ENCODE measurements at regions not wholly inside any gene's neighbourhood (a gene's known extent, or its start where the extent isn't known, plus 50 kb on each side); places are given as distances from the start of the nearest gene placed in this dataset.
A peak's percentile ranks its signal among the peaks of the same experiment; 100 is the strongest.

DNA sequence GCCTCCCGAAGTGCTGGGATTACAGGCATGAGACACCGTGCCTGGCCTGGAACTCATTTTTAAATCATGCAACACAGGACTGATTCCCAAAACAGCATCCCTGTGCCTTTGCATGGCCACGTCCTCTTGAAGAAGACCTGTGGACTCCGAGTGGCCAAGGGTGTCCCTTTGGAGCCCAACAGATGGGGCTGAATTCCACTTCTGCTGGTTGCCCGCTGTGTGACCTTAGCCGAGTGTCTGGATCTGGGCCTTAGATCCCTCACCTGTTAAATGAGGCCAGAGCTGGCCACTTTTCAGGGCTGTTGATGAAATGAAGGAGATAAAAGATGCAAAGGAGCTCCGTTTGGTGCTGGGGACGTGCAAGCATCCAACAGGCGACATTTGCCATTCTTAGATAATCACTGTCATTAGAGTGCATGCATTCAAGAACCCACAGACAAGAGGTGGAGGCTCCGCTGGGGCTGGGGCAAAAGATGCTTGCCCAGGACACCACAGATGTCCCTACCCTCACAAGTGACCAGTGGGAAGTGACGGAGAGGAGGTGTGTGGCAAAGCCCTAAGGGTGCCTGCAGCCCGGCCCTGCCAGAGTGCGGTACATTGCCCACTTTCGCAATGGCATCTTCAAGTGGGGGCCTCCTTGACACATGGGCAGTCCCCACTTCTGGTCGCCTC, 354.1 kb upstream of the TNRC6C start:
- intact Hi-C loops (cut with micrococcal nuclease), result no loop called here
- H3K4me1 Mint-ChIP-seq (ENCODE audit: low read depth), result peaks cover 4% of the 10 kb centered on the region
- no peaks in the 10 kb centered on the region for H3K36me3 Mint-ChIP-seq (ENCODE audit: low read depth)
- H3K27me3 Mint-ChIP-seq (ENCODE audit: low read depth), result no peaks in the 10 kb centered on the region
- H3K9me3 Mint-ChIP-seq, result no peaks in the 10 kb centered on the region
- CTCF ChIA-PET, result interaction anchor here (0.7 kb wide), 1 partner anchor 32 kb away, joined by 4 read pairs; no protein-coding TSS in a partner anchor
- H3K4me3 Mint-ChIP-seq, result no peak overlapping the region
- DNase-seq, result no peak
- H3K27ac Mint-ChIP-seq, result no peak overlapping the region

DNA sequence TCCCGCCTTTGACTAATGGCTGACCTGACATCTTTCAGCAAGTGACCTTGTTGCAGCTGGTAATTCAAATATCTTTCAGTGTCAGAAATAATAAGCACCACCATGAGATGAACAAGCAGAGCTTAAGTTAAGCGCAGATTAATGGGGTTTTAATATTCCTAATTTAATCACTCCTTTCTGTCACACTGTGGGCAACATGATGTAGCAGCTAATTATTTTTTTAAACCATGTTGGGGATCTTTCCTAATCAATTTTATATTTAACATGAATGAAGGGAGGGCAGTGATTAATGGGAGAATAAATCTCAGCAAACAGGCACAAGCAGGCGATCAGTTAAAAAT, 353.6 kb upstream of the TNRC6C start:
- Mint-ChIP-seq H3K9me3 (no peaks in the 10 kb centered on the region), H3K27me3 (ENCODE audit: low read depth) (no peaks in the 10 kb centered on the region), H3K36me3 (ENCODE audit: low read depth) (no peaks in the 10 kb centered on the region), H3K4me3 (no peak overlapping the region), H3K4me1 (ENCODE audit: low read depth) (peaks cover 8% of the 10 kb centered on the region), H3K27ac (no peak overlapping the region)
- CTCF ChIA-PET, result no interaction called here
- intact Hi-C loops (cut with micrococcal nuclease), result no loop called here
- DNase-seq, result no peak

DNA sequence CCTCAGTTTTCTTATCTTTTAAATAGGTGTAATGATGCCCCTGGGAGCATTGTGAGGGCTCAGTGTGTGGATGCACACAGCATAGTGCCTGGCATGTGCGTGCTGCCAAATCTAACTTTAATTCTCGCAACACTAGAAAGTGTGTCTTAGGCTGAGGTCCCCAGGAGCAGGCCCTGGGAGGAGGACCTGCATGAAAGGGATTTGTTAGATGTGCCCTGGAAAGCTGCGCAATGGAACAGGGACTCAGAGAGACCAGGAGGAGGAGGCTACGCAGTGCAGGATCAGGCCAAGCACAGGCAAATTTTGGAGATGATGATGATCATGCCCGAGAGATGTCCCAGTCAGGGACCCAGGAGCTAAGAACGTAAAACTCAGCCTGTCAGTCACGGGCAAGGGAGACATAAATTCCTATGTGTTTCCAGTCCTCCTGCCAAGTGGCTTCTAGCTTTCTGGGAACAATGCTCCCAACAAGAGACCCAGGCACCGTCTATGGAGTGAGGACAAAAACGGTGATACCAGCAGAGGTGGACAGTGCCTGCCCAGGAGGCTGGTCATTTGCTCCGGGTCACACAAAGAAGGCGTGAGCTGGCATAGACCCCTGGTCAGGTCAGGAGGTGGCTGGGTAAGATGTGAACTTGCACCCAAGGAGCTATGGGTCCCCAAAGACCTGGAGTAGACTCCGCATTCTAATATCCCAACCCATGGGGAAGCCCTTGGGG, 352.2 kb upstream of the TNRC6C start:
- no peak for DNase-seq
- CTCF ChIA-PET, result interaction anchor here (0.6 kb wide), 1 partner anchor 790 kb away, joined by 3 read pairs; no protein-coding TSS in a partner anchor
- H3K36me3 Mint-ChIP-seq (ENCODE audit: low read depth), result no peaks in the 10 kb centered on the region
- no peak overlapping the region for H3K4me3 Mint-ChIP-seq
- no peak overlapping the region for H3K27ac Mint-ChIP-seq
- intact Hi-C loops (cut with micrococcal nuclease), result no loop called here
- no peaks in the 10 kb centered on the region for H3K27me3 Mint-ChIP-seq (ENCODE audit: low read depth)
- no peaks in the 10 kb centered on the region for H3K9me3 Mint-ChIP-seq
- peaks cover 21% of the 10 kb centered on the region for H3K4me1 Mint-ChIP-seq (ENCODE audit: low read depth)

DNA sequence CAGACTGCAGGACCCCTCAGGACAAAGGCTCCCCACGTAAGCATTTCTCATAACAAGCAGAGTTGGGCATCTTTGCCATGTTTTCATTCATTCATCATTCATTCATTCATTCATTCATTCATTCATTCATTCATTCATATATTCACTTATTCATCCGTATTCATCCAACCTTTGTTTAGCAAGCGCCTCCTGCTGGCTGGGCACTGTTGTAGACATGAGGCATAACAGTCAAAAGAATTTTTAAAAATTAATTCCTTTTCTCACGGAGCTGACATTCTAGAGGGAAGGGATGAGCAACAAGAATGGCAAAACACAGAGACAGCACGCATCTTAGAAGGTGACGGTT, 351.7 kb upstream of the TNRC6C start:
- peaks cover 25% of the 10 kb centered on the region for H3K4me1 Mint-ChIP-seq (ENCODE audit: low read depth)
- H3K27me3 Mint-ChIP-seq (ENCODE audit: low read depth), result no peaks in the 10 kb centered on the region
- H3K36me3 Mint-ChIP-seq (ENCODE audit: low read depth), result no peaks in the 10 kb centered on the region
- H3K4me3 Mint-ChIP-seq, result no peak overlapping the region
- CTCF ChIA-PET, result interaction anchor here (0.6 kb wide), 1 partner anchor 790 kb away, joined by 3 read pairs; no protein-coding TSS in a partner anchor
- DNase-seq, result no peak
- intact Hi-C loops (cut with micrococcal nuclease), result no loop called here
- no peak overlapping the region for H3K27ac Mint-ChIP-seq
- no peaks in the 10 kb centered on the region for H3K9me3 Mint-ChIP-seq

DNA sequence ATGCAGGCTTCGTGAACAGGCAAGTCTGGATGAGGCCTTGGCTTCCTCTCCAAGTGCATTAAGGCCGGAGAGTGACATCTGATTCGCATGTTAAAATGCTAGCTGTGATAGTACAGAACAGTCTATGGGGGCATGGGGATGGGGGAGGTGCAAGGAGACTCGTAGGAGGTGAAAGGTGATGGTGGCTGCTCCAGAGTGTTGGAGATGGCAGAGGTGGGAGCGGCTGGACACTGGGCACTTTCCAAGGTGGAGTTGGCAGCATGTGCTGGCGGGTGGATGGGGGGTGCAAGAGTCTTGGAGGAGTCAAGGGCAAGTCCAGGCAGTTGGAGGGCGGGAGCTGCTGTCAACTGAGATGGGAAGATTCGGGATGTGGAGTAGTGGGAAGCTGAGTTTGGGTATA, 350.9 kb upstream of the TNRC6C start:
- no peaks in the 10 kb centered on the region for H3K9me3 Mint-ChIP-seq
- H3K27me3 Mint-ChIP-seq (ENCODE audit: low read depth), result no peaks in the 10 kb centered on the region
- peaks cover 25% of the 10 kb centered on the region for H3K4me1 Mint-ChIP-seq (ENCODE audit: low read depth)
- intact Hi-C loops (cut with micrococcal nuclease), result no loop called here
- no peak for DNase-seq
- H3K4me3 Mint-ChIP-seq, result no peak overlapping the region
- H3K36me3 Mint-ChIP-seq (ENCODE audit: low read depth), result no peaks in the 10 kb centered on the region
- no peak overlapping the region for H3K27ac Mint-ChIP-seq
- CTCF ChIA-PET, result no interaction called here

DNA sequence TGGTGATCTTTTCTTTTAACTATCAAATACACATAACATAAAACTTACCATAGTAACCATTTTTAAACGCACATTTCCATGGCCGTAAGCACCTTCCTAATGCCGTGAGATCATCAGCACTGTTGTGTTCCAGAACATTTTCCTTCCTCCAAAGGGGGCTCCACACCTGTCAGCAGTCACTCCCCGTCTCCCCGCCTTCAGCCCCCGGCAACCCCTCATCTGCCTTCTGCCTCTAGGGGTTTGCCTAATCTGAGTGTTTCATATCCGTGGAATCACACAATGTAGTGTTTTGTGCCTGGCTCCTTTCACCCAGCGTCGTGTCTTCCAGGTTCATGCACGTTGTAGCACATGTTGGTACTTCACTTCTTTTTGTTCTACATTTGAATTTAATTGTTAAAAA, 350.1 kb upstream of the TNRC6C start:
- Mint-ChIP-seq H3K27me3 (ENCODE audit: low read depth) (no peaks in the 10 kb centered on the region), H3K4me3 (no peak overlapping the region), H3K9me3 (no peaks in the 10 kb centered on the region), H3K36me3 (ENCODE audit: low read depth) (no peaks in the 10 kb centered on the region), H3K27ac (no peak overlapping the region), H3K4me1 (ENCODE audit: low read depth) (peaks cover 25% of the 10 kb centered on the region)
- DNase-seq, result no peak
- CTCF ChIA-PET, result no interaction called here
- intact Hi-C loops (cut with micrococcal nuclease), result no loop called here

DNA sequence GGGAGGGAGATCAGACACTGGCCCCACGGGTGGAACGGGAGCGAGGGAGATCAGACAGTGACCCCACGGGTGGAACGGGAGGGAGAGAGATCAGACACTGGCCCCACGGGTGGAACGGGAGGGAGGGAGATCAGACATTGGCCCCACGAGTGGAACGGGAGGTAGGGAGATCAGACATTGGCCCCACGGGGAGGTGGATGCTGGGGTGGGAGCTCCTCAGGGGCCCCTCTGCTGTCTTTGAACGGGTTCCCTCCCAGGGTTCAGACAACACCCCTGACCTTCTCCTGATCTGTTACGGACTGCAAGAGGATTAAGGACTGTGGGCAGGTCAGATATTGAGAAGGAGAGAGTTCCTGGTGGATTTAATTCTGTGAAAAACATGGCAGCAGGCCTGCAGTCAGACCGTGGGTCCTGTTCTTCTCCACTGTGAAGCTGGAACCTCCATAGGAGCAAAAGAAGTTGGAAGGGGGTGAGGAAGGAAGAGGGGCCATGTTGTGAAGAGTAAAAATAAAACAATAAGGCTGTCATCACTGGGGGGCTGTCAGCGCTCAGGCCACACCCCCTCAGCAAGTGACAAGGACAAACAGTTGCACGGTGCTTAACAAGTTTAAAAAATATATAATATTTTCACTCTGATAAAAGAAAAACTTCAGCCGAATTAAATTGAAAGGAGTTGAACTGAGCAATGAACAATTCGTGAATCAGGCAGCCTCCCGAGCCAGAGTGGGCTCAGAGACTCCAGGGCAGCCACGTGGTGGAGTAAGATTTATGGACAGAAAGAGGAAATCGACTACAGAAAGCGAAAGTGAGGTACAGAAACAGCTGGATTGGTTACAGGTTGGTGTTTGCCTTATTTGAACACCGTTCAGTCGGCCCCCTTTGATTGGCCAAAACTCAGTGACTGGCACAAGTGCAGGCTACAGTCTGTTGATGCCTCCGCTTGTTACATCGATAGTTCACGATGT, 348.7 kb upstream of the TNRC6C start:
- Mint-ChIP-seq H3K36me3 (ENCODE audit: low read depth) (no peaks in the 10 kb centered on the region), H3K4me3 (peak overlapping the region; percentile 58), H3K9me3 (no peaks in the 10 kb centered on the region), H3K4me1 (ENCODE audit: low read depth) (peaks cover 25% of the 10 kb centered on the region), H3K27ac (peak overlapping the region; percentile 81), H3K27me3 (ENCODE audit: low read depth) (no peaks in the 10 kb centered on the region)
- intact Hi-C loops (cut with micrococcal nuclease), result loop anchor here (1.0 kb wide), 1 partner anchor 56 kb away; no protein-coding TSS in a partner anchor
- peak; percentile 86 for DNase-seq
- CTCF ChIA-PET, result interaction anchor here (2.1 kb wide), 1 partner anchor 67 kb away, joined by 6 read pairs; no protein-coding TSS in a partner anchor

DNA sequence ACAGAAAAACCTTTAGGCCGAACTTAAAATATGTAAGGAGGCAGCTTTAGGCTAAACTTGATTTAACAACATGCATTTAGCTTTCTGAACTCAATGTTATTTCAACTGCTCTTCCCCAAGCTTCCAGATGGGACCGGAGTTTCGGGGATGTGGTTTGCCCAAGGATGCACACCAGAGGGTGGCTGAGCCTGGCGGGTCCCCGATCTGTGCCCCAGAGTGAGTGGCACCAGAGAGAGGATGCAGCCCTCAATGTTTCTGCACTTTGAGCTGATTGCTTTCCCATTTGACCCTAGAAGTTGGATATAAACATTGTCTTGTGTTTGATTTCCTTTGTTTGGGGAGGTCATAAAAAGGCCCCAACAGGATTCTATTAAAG, 348.0 kb upstream of the TNRC6C start:
- H3K4me3 Mint-ChIP-seq, result peak overlapping the region; percentile 58
- H3K9me3 Mint-ChIP-seq, result no peaks in the 10 kb centered on the region
- H3K36me3 Mint-ChIP-seq (ENCODE audit: low read depth), result no peaks in the 10 kb centered on the region
- intact Hi-C loops (cut with micrococcal nuclease), result loop anchor here (1.0 kb wide), 1 partner anchor 56 kb away; no protein-coding TSS in a partner anchor
- DNase-seq, result peak; percentile 26
- CTCF ChIA-PET, result interaction anchor here (2.1 kb wide), 1 partner anchor 68 kb away, joined by 6 read pairs; no protein-coding TSS in a partner anchor
- no peaks in the 10 kb centered on the region for H3K27me3 Mint-ChIP-seq (ENCODE audit: low read depth)
- peak overlapping the region; percentile 81 for H3K27ac Mint-ChIP-seq
- H3K4me1 Mint-ChIP-seq (ENCODE audit: low read depth), result peaks cover 25% of the 10 kb centered on the region

DNA sequence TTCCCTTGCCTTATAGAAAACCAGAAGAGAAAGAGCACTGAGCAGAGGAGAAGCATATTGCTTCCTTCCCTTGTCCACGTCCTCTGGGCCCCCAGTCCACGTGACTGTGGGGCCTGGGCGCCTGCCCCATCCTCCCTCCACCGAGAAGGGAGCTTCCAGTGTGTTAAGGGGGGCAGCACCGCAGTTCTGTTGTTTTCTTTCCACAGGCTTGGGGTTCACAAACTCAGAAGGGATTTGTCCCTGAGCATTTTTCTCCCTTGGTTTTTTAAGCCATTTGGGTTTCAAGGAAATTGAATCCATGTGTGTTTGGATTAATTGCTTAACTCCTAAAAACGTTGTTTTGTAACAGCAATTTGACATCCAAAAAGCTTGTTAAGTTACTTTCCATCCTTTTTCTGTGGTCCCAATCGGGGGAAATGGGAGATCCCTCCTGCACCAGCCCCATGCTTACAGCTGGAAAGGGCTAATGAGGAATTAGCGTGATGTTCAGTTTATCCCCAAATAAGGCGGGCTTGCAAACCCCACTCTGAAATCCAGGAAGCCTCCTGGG, 347.5 kb upstream of the TNRC6C start:
- Mint-ChIP-seq H3K27me3 (ENCODE audit: low read depth) (no peaks in the 10 kb centered on the region), H3K36me3 (ENCODE audit: low read depth) (no peaks in the 10 kb centered on the region), H3K4me1 (ENCODE audit: low read depth) (peaks cover 25% of the 10 kb centered on the region), H3K4me3 (peak overlapping the region; percentile 58), H3K9me3 (no peaks in the 10 kb centered on the region), H3K27ac (no peak overlapping the region)
- no peak for DNase-seq
- CTCF ChIA-PET, result interaction anchor here (2.1 kb wide), 1 partner anchor 68 kb away, joined by 6 read pairs; no protein-coding TSS in a partner anchor
- intact Hi-C loops (cut with micrococcal nuclease), result loop anchor here (1.0 kb wide), 1 partner anchor 55 kb away; no protein-coding TSS in a partner anchor

DNA sequence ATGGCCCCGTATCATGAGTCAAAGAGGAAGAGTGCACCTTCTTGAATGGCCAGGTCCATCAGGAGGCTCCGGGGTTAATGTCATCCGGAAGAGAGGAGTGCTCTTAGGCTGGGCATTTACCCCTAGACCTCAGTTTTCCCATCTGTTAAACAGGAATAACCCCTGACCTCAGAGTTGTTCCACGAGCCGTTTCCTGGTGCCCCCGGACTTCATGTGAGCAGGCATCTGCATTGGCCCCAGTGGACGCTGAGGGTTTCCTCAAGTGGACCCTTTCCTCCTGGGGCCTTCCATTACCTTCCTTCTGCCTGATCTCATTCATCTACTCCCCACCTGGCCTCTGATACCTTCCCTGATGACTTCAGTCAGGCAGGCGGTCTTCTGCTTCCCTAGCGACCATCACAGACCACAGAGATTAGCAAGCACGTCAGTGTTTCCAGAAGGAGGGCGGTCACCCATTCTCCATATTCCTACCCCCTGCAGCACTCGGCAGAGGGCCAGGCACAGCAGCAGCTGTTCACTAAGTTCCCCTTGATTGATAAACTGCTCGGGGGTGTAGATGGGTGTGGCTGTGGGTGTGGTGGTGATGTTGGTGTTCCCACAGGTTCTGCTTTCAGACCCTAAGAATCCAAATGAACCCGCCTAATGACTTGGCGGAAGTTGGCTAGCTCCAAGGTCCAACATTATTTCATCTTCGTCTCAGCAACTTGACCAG, 346.6 kb upstream of the TNRC6C start:
- H3K27me3 Mint-ChIP-seq (ENCODE audit: low read depth), result no peaks in the 10 kb centered on the region
- no peaks in the 10 kb centered on the region for H3K9me3 Mint-ChIP-seq
- no peak overlapping the region for H3K27ac Mint-ChIP-seq
- CTCF ChIA-PET, result no interaction called here
- intact Hi-C loops (cut with micrococcal nuclease), result no loop called here
- H3K4me1 Mint-ChIP-seq (ENCODE audit: low read depth), result peaks cover 25% of the 10 kb centered on the region
- H3K36me3 Mint-ChIP-seq (ENCODE audit: low read depth), result no peaks in the 10 kb centered on the region
- DNase-seq, result no peak
- no peak overlapping the region for H3K4me3 Mint-ChIP-seq

DNA sequence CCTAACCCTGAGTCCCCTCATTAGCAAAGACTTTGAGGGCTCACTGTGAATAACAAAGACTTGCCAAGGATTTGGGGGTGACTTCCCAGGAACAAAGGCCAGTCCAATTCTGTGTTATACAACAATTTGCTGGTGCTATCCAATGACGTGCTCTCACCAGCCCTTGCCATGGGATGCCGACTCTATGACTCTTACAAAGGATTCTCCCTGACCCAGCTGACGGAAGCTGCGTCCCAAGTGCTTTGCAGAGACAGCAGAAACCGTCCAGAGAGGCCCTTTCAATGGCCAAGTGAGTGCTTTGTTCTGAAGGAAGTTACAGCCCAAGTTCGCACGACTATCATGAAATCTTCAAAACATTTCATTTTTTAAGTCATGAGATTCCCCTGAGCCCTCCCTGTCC, 345.3 kb upstream of the TNRC6C start:
- Mint-ChIP-seq H3K9me3 (no peaks in the 10 kb centered on the region), H3K4me3 (no peak overlapping the region), H3K36me3 (ENCODE audit: low read depth) (no peaks in the 10 kb centered on the region), H3K4me1 (ENCODE audit: low read depth) (peaks cover 30% of the 10 kb centered on the region), H3K27me3 (ENCODE audit: low read depth) (no peaks in the 10 kb centered on the region), H3K27ac (no peak overlapping the region)
- CTCF ChIA-PET, result no interaction called here
- intact Hi-C loops (cut with micrococcal nuclease), result no loop called here
- no peak for DNase-seq

All from activated naive CD4-positive, alpha-beta T cell treated with anti-CD3 and anti-CD28 coated beads for 36 hours (primary cell).